T47D (cell line): ENCODE measurements at regions not wholly inside any gene's neighbourhood (a gene's known extent, or its start where the extent isn't known, plus 50 kb on each side); places are given as distances from the start of the nearest gene placed in this dataset.
"Not testable (repeated sequence)": the region's sequence is repeated elsewhere in the genome, so short reads cannot be mapped to it uniquely, and the experiment has no call there.

Experiments used
- DNase-seq, 2 experiments: peaks; one replicate each; pipeline versions ENCODE4 v3.0.0 to v3.0.0-alpha.2; 2011 to 2012; ENCODE audit warnings: low read depth in 1 of 2, low spot score in 1 of 2
- JUND ChIP-seq: IDR thresholded peaks from 2 replicates; pipeline ENCODE4 v1.6.1; 2012; ENCODE audit warnings: low read depth
- in situ Hi-C: cut with HindIII; loops from 2 replicates; pipeline ENCODE4 v1.10.0; 2016; ENCODE audit warnings: low sequenced_read_pairs, low pct_unique_long_range_greater_than_20kb

DNA sequence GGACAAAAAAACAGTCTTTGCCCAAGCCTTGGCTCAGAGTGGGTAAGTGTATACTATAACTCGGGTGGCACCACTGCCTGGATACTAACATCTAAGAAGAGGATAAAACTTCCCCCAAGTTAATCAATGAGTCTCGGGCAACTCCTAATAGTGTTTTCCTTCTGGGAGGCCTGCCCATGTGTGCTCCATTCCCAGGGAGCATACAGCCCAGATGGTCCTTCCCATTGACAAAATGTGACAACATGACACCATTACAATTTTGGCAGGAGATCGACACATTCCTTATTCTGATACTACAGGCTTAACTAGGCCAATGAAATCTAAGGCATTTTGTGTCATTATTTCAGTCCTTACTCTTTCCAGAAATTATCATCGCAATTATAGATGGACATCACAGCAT, 52.7 kb upstream of the CRIM1 start:
- in situ Hi-C loops, result no loop called here
- no peak for TF ChIP-seq JUND
- no peak for DNase-seq

DNA sequence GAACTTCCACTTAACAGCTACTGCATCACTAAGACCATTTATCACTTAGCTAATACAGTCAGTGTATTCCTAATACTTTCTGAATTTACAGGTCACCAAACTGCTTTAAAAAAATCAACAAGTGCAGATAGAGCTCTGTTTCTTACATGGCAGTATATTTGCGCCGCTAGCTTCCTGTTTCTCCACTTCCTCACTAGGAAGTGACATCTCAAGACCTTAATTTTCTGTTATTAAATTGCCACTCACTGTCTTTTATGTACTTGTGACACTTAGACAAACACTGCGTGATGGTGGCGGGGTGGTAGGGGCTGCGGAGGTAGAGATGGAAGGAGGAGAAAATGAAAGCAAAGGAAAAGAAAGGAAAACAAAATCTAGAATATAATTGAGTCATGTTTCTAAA, 53.7 kb upstream of the CRIM1 start:
- in situ Hi-C loops, result no loop called here
- no peak for DNase-seq

DNA sequence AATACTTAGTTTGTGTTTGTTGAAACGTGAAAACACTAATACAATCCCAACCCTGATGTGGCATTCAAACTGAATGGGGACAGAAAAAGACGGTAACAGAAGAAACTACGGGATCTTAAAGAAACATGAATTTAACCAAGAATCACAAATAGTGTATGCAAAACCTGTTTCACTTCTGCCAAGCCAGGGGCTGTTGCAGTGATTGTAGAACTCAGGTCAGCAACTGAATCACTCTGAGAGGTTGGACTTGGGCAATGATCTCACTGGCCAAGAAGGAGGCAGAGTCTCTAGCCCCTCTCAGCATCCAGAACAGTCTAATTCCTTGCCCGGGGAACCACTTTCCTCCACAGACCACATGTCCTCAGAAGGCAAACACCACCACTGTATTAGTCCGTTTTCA, 54.9 kb upstream of the CRIM1 start:
- in situ Hi-C loops, result no loop called here
- DNase-seq, result no peak
- TF ChIP-seq JUND, result no peak

More for the DNA sequence above, 53.7 kb upstream of the CRIM1 start:
- no peak for TF ChIP-seq JUND

DNA sequence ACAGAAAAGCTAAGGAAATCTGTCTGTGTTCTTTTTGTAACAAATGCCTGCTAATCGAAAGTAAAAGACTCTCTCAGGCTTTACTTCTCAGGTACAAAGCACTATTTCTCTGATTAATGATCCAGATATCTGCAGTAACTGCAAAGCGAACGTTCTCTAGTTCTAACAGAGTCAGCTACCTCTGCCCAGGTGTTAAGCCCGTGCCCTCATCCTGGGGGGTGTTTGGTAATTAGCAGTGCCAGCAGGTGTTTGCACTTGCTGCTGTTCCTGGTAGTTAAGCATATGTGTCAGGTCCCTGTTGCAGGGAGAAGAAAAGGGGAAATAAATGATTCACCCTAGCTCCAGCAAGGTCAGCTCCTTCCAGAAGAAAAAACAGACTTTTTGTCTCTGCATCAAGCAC, 58.8 kb upstream of the CRIM1 start:
- no peak for DNase-seq
- in situ Hi-C loops, result no loop called here

DNA sequence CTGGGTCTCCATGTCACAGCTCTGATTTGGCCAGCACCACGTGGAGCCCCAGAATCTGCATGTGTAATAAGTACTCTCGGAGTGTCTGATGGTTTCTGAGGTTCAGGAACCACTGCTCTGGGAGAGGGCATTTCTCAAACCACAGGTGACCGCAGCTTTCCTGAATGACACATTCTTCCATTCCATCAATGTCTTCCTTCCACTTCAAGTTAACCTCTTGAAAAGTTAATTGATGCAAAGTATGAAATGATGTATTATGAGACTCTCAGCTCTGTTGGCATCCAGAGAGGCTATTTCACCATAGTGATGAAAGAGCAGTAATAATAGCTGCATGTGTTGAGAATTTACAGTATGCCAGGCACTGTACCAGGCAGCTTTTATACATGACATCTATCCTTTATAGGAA, 61.3 kb upstream of the CRIM1 start:
- in situ Hi-C loops, result no loop called here
- DNase-seq, result no peak
- TF ChIP-seq JUND, result no peak

More for the DNA sequence above, 58.8 kb upstream of the CRIM1 start:
- no peak for TF ChIP-seq JUND

DNA sequence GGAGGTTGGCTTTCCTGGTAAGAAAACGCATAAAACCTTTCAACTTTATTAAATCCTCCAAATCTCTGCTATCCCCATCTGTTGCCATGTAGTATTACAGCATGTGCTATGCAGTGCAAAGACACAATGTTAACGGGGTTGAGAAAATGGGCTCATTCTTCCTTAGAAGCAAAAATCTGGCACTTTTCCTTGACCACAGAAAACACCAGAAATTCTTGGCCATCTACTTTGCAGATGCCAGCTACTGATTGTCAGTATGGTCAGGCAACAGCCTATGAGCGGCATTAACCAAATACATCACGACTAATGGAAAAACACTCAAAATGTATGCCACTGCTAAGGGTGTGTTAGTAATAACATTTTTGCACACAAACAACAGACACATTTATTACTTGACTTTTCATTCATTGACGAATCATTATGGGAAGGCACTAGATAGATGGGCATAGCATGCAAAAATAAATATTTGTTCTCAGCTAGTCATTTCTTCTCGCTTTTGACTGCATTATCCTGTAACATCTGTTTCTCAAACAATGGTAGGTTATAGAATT, 65.2 kb upstream of the CRIM1 start:
- in situ Hi-C loops, result no loop called here
- peak in 1 of 2 experiments; percentile 65 for DNase-seq
- TF ChIP-seq JUND, result no peak

DNA sequence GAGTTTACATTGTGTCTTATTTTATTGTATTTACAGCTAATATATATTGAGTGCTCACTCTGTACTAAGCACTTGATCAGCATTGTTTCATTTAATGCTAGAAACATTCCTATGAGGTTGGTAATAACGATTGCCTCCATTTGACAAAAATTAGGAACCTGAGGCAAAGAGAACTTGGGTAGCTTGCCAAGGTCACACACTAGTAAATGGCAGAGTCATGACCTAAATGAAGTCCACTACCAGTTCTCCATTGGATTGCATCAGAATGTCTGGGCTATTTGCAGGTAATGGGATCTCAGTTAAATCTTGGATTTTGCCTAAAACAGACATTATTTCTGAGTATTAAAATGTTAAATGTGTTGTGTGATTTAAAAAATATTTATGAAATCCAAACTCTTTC, 65.8 kb upstream of the CRIM1 start:
- peak in 1 of 2 experiments; percentile 15 for DNase-seq
- in situ Hi-C loops, result no loop called here
- no peak for TF ChIP-seq JUND

DNA sequence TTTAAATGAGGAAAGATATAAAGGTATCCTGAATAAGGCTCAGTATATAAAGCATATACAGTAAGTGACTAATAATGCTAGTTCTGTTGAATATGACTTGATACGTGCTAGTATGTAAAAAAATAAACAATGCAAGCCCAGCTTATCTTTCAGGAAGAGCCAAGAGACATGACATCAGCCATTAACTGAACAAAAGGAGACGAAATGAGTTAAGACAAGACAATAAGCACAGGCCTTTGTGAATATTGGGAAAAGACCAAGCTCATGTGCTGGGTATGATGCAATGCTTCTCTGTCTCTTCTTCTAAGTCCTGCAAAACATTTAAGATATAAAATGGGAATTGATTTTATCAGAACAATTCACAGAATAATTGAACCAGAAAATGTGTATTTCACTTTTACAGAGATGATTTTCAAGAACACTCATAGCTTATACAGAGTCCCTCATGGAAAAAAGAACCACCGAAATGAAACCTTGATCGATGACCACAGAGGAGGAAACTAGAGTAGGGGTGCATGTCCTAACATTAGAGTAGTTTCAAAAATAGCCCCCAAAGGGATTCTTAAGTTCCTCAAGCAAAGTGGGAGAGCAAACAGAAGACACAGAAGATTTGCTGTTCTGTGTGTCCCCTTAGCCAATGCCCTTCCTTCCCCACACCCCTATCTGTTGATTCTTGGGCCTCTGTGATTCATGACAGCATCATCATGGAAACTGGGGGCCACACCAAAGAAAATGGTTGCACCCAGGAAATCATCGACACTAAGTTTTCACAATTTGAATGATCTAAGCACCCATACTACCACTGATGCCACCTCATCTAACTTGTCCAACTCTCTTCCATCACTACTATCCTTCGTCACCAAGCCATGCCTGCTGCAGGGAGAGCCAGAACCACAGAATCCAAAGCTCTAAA, 68.0 kb upstream of the CRIM1 start:
- DNase-seq, result no peak
- no peak for TF ChIP-seq JUND
- in situ Hi-C loops, result no loop called here

DNA sequence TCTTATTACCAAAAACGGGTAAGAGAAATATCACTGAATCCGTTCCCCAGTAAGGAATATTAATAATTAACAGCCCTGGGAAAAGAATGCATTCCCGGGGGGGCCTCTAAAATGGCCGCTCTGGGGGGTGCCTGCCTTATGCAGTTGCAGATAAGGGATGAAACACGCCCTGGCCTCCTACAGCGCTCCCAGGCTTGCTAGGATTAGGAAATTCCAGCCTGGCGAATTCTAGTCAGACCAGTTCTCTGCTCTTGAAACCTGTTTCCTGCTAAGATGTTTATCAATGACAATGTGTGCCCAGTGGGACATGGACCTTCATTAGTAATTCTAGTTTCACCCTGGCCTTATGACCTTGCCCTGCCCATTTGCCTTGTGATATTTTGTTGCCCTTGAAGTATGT, 76.1 kb upstream of the CRIM1 start:
- in situ Hi-C loops, result not testable (repeated sequence)
- DNase-seq, result peak in 1 of 2 experiments; percentile 48

DNA sequence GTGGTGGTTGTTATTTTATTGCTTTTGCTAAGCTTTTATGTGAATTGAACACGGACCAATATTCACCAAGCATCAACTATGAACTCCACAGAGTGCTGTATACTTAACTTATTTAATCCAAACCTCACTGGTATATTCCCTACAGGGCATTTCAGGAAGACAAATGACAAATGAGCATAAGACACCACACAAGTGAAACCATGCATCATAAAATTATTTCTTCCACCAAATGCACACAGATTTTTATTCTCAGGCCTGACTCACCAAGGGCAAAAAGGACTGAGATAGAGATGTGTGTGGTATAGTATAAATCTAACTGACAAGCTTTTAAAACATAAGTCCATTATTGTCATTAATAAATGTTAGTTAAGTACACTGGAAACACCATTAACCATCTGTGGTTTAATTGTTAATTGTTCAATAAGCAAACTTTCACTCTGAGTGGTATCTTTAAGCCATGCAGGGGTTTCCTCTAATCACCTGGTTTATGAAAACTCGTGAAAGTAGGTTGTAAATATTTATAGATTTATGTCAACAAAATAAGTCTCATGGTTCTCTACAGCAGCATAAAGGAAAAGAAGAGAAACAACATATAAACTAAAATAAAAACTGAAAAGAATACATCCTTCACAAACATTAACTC, 77.6 kb upstream of the CRIM1 start:
- TF ChIP-seq JUND, result no peak
- in situ Hi-C loops, result no loop called here
- DNase-seq, result no peak

DNA sequence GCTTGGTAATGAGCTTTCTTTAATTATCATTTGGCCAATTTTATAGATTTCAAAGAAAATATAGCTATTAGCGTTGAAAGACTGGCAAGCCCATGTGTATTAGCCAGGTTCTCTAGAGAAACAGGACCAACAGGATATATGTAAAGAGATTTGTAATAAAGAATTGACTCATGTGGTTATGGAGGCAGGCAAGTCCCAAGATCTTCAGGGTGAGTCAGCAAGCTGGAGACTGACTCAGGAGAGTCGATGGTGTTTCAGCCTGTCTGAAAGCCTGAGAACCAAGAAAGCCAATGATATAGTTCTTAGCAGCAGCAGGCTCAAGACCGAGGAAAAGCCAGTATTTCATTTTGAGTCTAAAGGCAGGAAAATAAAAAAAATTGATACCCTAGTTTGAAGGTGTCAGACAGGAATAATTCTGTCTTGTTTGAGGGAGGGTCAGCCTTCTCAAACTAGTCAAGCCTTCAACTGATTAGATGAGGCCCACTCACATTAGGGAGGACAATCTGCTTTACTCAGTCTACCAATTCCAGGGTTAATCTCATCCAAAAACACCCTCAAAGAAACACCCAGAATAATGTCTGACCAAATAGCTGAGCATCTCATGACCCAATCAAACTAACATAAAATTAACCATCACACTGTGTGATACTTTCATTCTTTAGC, 78.3 kb upstream of the CRIM1 start:
- peak in 1 of 2 experiments; percentile 13 for DNase-seq
- in situ Hi-C loops, result no loop called here
- TF ChIP-seq JUND, result no peak

DNA sequence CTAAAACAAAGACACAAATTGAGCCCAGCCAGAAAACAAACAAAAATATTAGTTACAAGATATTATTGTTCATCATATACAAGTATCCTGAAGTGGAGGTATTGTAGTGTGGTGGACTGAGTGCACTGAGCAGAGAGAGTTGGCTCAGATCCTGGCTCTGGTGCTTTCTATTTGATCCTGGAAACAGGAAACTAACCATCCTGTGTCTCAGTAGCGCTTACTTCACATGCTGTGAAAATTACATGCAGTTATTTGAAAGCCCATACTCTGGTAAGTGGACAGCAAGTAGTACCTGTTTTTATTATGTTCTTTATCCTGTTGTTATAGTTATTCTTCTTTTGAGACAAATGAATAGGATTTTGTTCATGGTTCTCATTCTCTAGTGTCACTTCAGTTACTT, 84.3 kb upstream of the CRIM1 start:
- no peak for TF ChIP-seq JUND
- in situ Hi-C loops, result no loop called here
- no peak for DNase-seq

DNA sequence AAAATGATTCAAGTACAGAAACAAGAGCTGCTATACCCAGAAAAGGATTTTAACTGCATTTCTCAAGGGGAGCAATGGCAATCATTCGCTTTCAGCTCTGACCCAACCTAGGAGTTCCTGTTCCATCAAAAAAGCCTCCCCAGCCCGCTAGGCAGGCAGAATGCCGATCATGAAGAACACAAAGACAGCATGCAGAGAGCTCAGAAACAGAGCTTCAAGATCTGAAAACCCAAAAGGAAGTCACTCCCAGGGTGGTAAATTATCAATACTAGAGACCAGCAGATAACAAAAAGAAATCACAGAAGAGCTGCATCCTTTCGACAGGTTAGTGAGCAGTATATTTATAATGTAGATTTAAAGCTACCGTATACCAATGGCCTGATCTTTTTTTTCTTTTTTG, 84.8 kb upstream of the CRIM1 start:
- no peak for DNase-seq
- no peak for TF ChIP-seq JUND
- in situ Hi-C loops, result no loop called here
